Activated CD4-positive, alpha-beta memory T cell treated with anti-CD3 and anti-CD28 coated beads for 36 hours (primary cell): ENCODE measurements at regions not wholly inside any gene's neighbourhood (a gene's known extent, or its start where the extent isn't known, plus 50 kb on each side); places are given as distances from the start of the nearest gene placed in this dataset.

ENCODE experiments used
- CTCF ChIA-PET: fragments of 350-600 bp; sonication (Branson Sonifier 250); formaldehyde crosslinking; loops from one replicate; lab custom pipeline; 2021; ENCODE audit warnings: antibody characterized with exemption, inconsistent platforms; lab: Charles Lee
- POLR2A ChIA-PET: fragments of 350-600 bp; sonication (Branson Sonifier 250); formaldehyde crosslinking; loops from one replicate; lab custom pipeline; 2021; ENCODE audit warnings: antibody characterized with exemption; lab: Charles Lee
- DNase-seq: peaks from one replicate; pipeline ENCODE4 v3.0.0-alpha.2; 2020
- H3K27ac Mint-ChIP-seq: one replicate; pipeline ENCODE4 v1.8.0; 2021; ENCODE audit warnings: mixed read lengths
- H3K27me3 Mint-ChIP-seq: one replicate; pipeline ENCODE4 v1.8.0; 2021; ENCODE audit warnings: mixed read lengths
- H3K36me3 Mint-ChIP-seq: one replicate; pipeline ENCODE4 v1.8.0; 2021; ENCODE audit warnings: mixed read lengths
- H3K4me1 Mint-ChIP-seq: one replicate; pipeline ENCODE4 v1.8.0; 2021; ENCODE audit warnings: low read depth, mixed read lengths
- H3K4me3 Mint-ChIP-seq: one replicate; pipeline ENCODE4 v1.8.0; 2021; ENCODE audit warnings: mild to moderate bottlenecking, mixed read lengths
- H3K9me3 Mint-ChIP-seq: one replicate; pipeline ENCODE4 v1.8.0; 2021; ENCODE audit warnings: mixed read lengths
- intact Hi-C: fragments of 100-400 bp; cut with micrococcal nuclease; formaldehyde crosslinking; loops from one replicate; pipeline ENCODE4 v1.15.1; 2023

DNA sequence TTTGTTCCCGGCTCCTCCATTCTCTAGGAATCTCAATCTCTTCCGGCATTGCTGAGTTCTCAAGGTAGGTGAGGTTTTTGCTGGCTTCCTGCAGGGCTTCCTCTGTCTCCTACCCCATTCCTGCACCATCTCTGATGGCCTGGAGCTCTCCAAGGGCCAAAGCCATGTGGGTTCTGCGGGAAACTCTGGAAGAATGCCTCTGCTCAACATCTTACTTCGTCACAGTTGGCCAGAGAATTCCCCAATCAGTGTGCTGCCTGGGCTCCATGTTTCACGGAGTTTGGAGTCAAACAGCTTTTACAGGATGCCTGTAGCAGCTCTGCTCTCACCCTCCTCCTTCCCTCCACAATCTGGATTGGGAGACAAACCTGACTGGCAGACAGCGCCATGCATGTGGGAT lies 253.9 kb upstream of the HES1 start:
- CTCF ChIA-PET: no interaction called here
- H3K4me3 Mint-ChIP-seq: no peak overlapping the region
- POLR2A ChIA-PET: no interaction called here
- no peaks in the 10 kb centered on the region for H3K9me3 Mint-ChIP-seq
- no peak overlapping the region for H3K27ac Mint-ChIP-seq
- intact Hi-C loops: no loop called here
- H3K4me1 Mint-ChIP-seq: no peaks in the 10 kb centered on the region
- DNase-seq: no peak
- H3K27me3 Mint-ChIP-seq: peaks cover 10% of the 10 kb centered on the region
- no peaks in the 10 kb centered on the region for H3K36me3 Mint-ChIP-seq

DNA sequence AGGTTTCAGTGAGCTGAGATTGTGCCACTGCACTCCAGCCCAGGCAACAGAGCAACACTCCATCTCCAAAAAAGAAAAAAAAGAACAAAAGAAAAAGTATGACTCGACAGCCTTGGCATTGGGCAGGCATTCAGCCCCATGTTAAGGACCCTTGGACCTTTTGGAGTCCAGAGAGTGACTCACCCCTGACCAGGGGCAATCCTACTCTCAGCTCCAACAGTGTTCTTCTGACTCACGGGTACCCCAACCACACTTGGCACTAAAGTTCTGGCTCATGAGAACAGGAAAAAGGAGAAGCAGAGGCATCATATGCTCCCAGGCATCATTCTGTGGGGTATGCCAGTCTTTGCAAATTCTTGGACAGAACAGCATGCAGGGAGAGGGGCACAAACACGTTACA lies 252.4 kb upstream of the HES1 start:
- no peaks in the 10 kb centered on the region for H3K36me3 Mint-ChIP-seq
- H3K4me3 Mint-ChIP-seq: no peak overlapping the region
- CTCF ChIA-PET: no interaction called here
- no peak overlapping the region for H3K27ac Mint-ChIP-seq
- POLR2A ChIA-PET: interaction anchor here (0.6 kb wide), 1 partner anchor 393 kb away, joined by 3 read pairs; no protein-coding TSS in a partner anchor
- DNase-seq: no peak
- intact Hi-C loops: no loop called here
- no peaks in the 10 kb centered on the region for H3K4me1 Mint-ChIP-seq
- H3K27me3 Mint-ChIP-seq: peaks cover 8% of the 10 kb centered on the region
- no peaks in the 10 kb centered on the region for H3K9me3 Mint-ChIP-seq

DNA sequence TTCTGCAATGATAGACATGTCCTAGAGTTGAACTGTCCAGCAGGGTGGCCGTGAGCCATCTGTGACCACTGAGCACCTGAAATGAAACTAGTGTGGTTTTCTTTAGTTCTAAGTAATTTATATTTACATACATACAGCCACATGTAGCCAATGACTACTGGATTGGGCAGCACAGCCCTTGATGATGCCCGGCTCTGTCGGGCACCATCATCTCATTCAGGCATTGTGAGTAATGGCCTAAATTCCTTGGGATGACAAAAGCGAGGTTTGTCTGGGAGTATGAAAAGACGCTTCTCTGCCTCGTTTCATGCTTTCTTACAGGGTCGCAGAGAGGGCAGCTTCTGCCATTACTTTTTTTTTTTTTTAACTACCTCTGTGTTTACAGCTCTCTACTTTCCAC lies 251.9 kb upstream of the HES1 start:
- Mint-ChIP-seq H3K27ac (no peak overlapping the region), H3K27me3 (peaks cover 8% of the 10 kb centered on the region), H3K9me3 (no peaks in the 10 kb centered on the region), H3K4me1 (no peaks in the 10 kb centered on the region), H3K4me3 (no peak overlapping the region), H3K36me3 (no peaks in the 10 kb centered on the region)
- ChIA-PET POLR2A (interaction anchor here (0.6 kb wide), 1 partner anchor 393 kb away, joined by 3 read pairs; no protein-coding TSS in a partner anchor), CTCF (no interaction called here)
- intact Hi-C loops: no loop called here
- DNase-seq: no peak

DNA sequence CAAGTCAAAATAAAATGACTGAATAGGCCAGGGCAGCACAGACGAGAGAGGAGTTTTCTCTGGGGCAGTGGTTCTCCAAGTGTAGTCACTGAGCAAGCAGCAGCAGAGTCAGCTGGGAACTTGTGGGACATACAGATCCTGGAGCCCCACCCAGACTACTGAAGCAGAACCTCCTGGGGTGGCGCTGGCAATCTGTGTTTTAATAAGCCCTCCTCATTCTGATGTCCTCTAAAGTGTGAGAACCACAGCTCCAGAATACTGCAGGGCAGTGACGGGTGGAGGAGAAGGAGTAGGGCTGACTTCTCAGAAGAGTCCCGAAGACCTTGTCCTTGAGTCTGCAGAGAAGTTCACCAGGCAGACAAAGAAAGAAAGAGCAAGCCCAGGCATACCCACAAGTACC lies 251.3 kb upstream of the HES1 start:
- Mint-ChIP-seq H3K27ac (no peak overlapping the region), H3K36me3 (no peaks in the 10 kb centered on the region), H3K27me3 (peaks cover 6% of the 10 kb centered on the region), H3K4me1 (no peaks in the 10 kb centered on the region), H3K9me3 (no peaks in the 10 kb centered on the region), H3K4me3 (no peak overlapping the region)
- intact Hi-C loops: no loop called here
- ChIA-PET CTCF (no interaction called here), POLR2A (no interaction called here)
- no peak for DNase-seq

DNA sequence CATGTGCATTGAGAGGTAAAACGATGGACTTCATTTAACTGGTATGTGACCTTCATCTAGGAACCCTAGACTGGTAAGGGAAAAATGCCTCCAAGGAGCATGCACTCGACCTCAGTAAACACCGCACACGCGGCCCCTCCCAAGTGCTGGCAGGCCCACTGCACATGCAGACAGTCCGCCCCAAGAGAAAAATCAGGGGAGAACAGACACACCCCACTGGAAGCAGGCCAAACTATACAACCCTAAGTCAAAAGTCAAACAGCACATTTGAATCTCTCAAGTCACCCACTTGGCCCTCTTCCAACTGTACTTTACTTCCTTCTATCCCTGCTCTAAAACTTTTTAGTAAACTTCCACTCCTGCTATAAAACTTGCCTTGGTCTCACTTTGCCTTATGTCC lies 250.1 kb upstream of the HES1 start:
- CTCF ChIA-PET: no interaction called here
- H3K27ac Mint-ChIP-seq: no peak overlapping the region
- intact Hi-C loops: no loop called here
- no peak overlapping the region for H3K4me3 Mint-ChIP-seq
- H3K27me3 Mint-ChIP-seq: peaks cover 4% of the 10 kb centered on the region
- no peaks in the 10 kb centered on the region for H3K4me1 Mint-ChIP-seq
- POLR2A ChIA-PET: no interaction called here
- no peaks in the 10 kb centered on the region for H3K9me3 Mint-ChIP-seq
- DNase-seq: no peak
- H3K36me3 Mint-ChIP-seq: no peaks in the 10 kb centered on the region

DNA sequence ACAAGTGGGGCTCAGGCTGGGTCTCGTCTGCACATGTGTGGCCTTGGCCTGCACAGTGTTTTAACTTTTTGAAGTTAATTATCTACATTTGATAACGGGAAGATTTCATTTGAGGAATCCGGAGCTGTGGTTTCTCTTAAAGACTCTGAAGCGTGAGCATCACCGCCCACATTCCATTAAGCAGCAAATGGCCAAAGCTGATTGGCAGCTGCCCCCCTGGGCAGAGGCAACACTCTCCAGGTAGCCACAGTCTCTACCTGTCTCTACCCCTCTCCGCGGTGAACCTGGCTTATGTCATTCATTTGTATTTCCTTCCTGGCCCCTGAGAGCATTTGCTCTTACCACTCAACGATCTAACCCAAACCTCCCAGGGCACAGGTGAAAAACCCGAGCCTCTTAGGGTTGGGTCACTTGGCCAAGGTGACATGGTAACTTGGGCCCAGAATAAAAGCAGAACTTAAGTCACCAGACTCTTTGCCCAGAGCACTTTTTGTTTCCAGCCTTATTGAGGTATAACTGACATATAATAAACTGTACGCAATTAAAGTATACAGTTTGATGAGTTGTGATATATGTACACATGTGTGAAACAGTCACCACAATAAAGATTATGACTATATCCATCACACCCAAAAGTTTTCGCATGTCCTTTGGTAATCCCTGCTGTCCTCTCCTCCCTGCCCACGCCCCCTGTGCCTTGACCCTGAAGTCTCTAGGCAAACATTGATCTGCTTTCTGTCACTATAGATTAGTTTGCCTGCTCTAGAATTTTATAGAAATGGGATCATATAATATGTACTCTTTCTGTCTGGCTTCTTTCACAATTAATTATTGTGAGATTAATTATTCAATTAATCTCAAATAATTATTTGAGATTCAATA lies 245.7 kb upstream of the HES1 start:
- no peak overlapping the region for H3K27ac Mint-ChIP-seq
- H3K4me1 Mint-ChIP-seq: no peaks in the 10 kb centered on the region
- ChIA-PET POLR2A (no interaction called here), CTCF (no interaction called here)
- H3K27me3 Mint-ChIP-seq: no peaks in the 10 kb centered on the region
- H3K36me3 Mint-ChIP-seq: no peaks in the 10 kb centered on the region
- no peak for DNase-seq
- H3K9me3 Mint-ChIP-seq: no peaks in the 10 kb centered on the region
- intact Hi-C loops: no loop called here
- H3K4me3 Mint-ChIP-seq: no peak overlapping the region

DNA sequence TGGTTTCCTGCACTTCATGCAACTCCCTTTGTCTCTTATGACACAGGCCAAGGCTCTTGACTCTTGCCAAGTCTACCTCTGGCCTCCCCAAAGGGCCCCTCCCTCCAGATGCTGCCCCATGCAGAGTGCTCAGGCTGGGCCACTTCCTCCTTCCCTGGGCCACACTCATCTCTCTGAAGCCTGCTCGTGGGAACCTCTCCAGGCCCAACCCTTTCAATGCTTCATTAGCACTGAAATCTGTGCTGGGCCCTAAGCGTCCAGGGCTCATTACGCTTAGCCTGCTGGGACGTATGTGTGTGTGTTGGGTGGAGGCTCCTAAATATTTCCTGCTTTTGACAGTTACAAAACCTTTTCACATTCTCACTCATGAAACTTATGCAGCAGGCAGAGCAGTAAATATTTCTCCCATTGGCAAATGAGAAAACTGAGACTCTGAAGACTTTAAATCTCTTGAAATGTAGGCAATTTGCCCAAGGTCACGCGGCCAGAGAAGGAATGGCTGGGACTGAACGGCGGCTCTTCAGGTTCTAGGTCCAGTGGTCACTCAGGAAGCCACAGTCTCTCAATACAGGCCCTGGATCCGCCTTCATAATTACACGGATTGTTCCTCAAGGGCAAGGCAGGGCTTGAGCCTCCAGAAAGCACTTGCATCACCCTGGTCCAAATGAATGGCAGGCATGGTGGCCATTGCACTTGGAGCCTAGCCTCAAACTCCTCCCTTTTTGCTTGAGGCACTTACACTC lies 241.7 kb upstream of the HES1 start:
- H3K4me1 Mint-ChIP-seq: no peaks in the 10 kb centered on the region
- no peaks in the 10 kb centered on the region for H3K9me3 Mint-ChIP-seq
- H3K27ac Mint-ChIP-seq: no peak overlapping the region
- H3K4me3 Mint-ChIP-seq: no peak overlapping the region
- CTCF ChIA-PET: no interaction called here
- DNase-seq: no peak
- POLR2A ChIA-PET: no interaction called here
- no peaks in the 10 kb centered on the region for H3K27me3 Mint-ChIP-seq
- intact Hi-C loops: no loop called here
- H3K36me3 Mint-ChIP-seq: no peaks in the 10 kb centered on the region

DNA sequence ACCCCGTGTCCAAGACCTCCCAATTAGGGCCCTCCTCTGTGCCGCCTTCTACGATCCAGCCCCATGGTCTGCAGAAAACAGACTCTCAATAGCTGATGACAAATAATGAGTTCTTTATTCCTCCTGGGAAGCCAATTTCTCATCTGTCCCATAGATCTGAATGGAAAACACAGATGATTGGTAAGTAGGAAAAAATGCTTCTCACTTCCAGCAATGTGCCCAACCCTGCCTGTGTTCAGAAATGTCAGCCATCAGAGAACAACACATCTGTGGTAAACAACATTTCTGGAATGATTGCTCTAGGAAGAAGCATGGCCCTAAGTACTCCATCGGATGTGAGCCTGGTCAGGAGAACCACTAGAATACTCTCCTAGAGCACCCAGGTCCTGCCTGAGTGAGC lies 240.5 kb upstream of the HES1 start:
- no peaks in the 10 kb centered on the region for H3K27me3 Mint-ChIP-seq
- no peak for DNase-seq
- ChIA-PET POLR2A (no interaction called here), CTCF (no interaction called here)
- intact Hi-C loops: no loop called here
- H3K4me3 Mint-ChIP-seq: no peak overlapping the region
- H3K9me3 Mint-ChIP-seq: no peaks in the 10 kb centered on the region
- H3K4me1 Mint-ChIP-seq: no peaks in the 10 kb centered on the region
- no peaks in the 10 kb centered on the region for H3K36me3 Mint-ChIP-seq
- no peak overlapping the region for H3K27ac Mint-ChIP-seq

DNA sequence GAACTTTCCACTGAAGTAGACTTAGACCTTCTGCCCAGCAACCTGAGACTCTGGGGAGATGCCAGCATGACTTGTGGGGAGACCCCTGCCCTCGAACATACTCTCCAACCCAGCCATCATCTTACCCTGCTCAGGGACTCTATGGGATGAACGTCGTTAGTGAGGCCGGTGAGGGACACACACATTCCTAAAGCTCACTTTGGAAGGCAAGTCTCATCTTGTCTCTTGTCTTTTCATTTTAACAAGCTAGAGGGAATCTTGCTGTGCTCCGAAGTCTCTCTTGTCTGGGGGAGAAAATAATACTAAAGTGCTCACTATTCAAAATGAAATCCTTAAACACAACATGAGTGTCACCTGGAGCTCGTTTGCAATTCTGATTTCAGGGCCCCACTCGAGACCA lies 239.5 kb upstream of the HES1 start:
- DNase-seq: no peak
- no peaks in the 10 kb centered on the region for H3K36me3 Mint-ChIP-seq
- intact Hi-C loops: no loop called here
- H3K27ac Mint-ChIP-seq: no peak overlapping the region
- no peaks in the 10 kb centered on the region for H3K4me1 Mint-ChIP-seq
- H3K4me3 Mint-ChIP-seq: no peak overlapping the region
- CTCF ChIA-PET: interaction anchor here (0.9 to 1.7 kb wide), 2 partner anchors 110 to 419 kb away, joined by 3 to 4 read pairs; no protein-coding TSS in a partner anchor
- POLR2A ChIA-PET: no interaction called here
- H3K9me3 Mint-ChIP-seq: peaks cover 6% of the 10 kb centered on the region
- peaks cover 1% of the 10 kb centered on the region for H3K27me3 Mint-ChIP-seq

DNA sequence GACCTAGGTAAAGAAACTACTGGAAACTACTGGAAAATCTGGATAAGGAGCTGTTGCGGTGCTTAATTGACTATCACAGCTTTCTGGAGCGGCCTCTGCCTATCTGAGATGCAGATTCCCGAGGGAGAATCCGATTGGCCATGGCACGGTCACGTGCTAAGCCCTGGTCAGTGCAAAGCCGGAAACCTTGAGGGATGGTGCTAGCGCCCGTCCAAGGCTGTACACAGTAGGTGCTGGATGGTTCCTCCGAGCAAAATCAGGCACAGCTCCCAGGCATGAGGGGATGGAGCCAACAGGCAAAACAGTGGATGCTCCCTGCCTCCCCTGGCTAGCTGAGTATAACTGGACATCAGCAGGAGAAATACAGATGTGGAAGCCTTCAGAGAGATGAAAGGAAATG lies 238.7 kb upstream of the HES1 start:
- peaks cover 1% of the 10 kb centered on the region for H3K27me3 Mint-ChIP-seq
- no peak overlapping the region for H3K27ac Mint-ChIP-seq
- CTCF ChIA-PET: interaction anchor here (0.9 to 1.7 kb wide), 2 partner anchors 110 to 418 kb away, joined by 3 to 4 read pairs; no protein-coding TSS in a partner anchor
- POLR2A ChIA-PET: no interaction called here
- DNase-seq: no peak
- no peak overlapping the region for H3K4me3 Mint-ChIP-seq
- peaks cover 6% of the 10 kb centered on the region for H3K9me3 Mint-ChIP-seq
- H3K4me1 Mint-ChIP-seq: no peaks in the 10 kb centered on the region
- no peaks in the 10 kb centered on the region for H3K36me3 Mint-ChIP-seq
- intact Hi-C loops: no loop called here

DNA sequence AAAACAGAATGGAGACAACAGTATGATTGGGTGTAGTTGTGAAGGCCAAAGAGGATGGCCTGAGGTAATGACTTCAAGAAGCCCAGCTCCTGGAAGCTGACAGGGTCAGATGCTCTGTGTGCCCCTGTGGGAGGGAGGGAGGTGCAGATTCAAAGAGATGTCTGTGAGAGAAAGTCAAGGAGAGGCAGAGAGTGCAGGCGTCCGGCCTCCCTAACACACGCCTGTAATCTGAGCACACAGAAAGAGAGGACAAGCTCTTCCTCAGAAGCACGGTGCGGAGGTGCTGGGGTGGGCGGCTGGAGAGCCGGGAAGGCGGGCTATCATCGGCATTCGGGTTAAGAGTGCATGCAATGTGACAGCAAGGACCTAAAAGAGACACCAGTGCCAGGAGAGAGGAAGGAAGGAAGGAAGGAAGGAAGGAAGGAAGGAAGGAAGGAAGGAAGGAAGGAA lies 238.2 kb upstream of the HES1 start:
- intact Hi-C loops: no loop called here
- no peak overlapping the region for H3K4me3 Mint-ChIP-seq
- ChIA-PET POLR2A (no interaction called here), CTCF (interaction anchor here (1.7 kb wide), 1 partner anchor 418 kb away, joined by 4 read pairs; no protein-coding TSS in a partner anchor)
- peaks cover 6% of the 10 kb centered on the region for H3K9me3 Mint-ChIP-seq
- DNase-seq: no peak
- H3K36me3 Mint-ChIP-seq: no peaks in the 10 kb centered on the region
- H3K27me3 Mint-ChIP-seq: peaks cover 1% of the 10 kb centered on the region
- no peaks in the 10 kb centered on the region for H3K4me1 Mint-ChIP-seq
- no peak overlapping the region for H3K27ac Mint-ChIP-seq

DNA sequence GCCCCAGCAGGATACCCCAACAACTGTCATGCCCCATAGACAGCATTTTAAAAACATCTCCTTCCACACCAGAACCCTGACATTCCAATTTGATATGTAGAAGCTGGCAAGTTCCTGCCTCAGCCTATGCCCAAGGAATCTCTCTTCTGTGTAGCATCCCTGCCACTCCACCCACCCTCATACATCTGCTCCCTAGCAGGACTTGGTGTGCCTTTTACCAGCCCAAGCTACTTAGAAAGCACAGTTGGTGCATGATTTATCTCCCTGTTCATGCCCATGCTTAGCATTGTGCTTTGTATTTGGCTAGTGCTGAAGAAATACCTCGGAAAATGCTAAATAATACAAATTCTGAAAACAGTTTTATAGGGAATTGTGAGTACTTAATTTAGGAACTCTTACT lies 236.9 kb upstream of the HES1 start:
- Mint-ChIP-seq H3K36me3 (no peaks in the 10 kb centered on the region), H3K9me3 (peaks cover 6% of the 10 kb centered on the region), H3K27me3 (peaks cover 3% of the 10 kb centered on the region), H3K4me3 (no peak overlapping the region), H3K4me1 (no peaks in the 10 kb centered on the region), H3K27ac (no peak overlapping the region)
- ChIA-PET CTCF (no interaction called here), POLR2A (no interaction called here)
- intact Hi-C loops: no loop called here
- no peak for DNase-seq
